A549 (cell line): ENCODE measurements at regions not wholly inside any gene's neighbourhood (a gene's known extent, or its start where the extent isn't known, plus 50 kb on each side); places are given as distances from the start of the nearest gene placed in this dataset.

ENCODE experiments used
- ATAC-seq, 2 experiments: fragments of 200-7000 bp in 1 of 2; fragments of >200 bp in 1 of 2; cut with Nextera tagmentation in 1 of 2; cut with Tn5 transposase in 1 of 2; 3 replicates each; pipeline versions ENCODE4 v1.8.0 to v1.9.1; 2018 to 2020; ENCODE audit warnings: mild to moderate bottlenecking in 1 of 2, moderate library complexity in 1 of 2
- CTCF ChIA-PET: fragments of 300-600 bp; sonication (Branson Sonifier 250); formaldehyde crosslinking; extraction: SDS; loops from one replicate; lab custom pipeline; 2021; ENCODE audit warnings: antibody characterized with exemption, inconsistent platforms; lab: Yijun Ruan, JAX
- POLR2A ChIA-PET: fragments of 350-600 bp; formaldehyde crosslinking; extraction: SDS; loops from one replicate; lab custom pipeline; 2021; ENCODE audit warnings: antibody characterized with exemption, inconsistent platforms; lab: Yijun Ruan, JAX
- DNase-seq, 2 experiments: peaks; one replicate each; pipeline versions ENCODE4 v3.0.0 to v3.0.0-alpha.2; 2011 to 2016; ENCODE audit warnings: low read depth in 1 of 2, low spot score in 1 of 2
- FAIRE-seq: peaks from 2 replicates; lab custom pipeline; 2011; peaks lifted over from hg19 to GRCh38; lab: Jason Lieb, UNC
- H3K27ac ChIP-seq, 2 experiments: fragments of >200 bp; sonication (Bioruptor Twin); formaldehyde crosslinking; 3 replicates each; pipeline ENCODE4 v1.5.1; 2016 to 2017
- H3K4me1 ChIP-seq: fragments of >200 bp; sonication (Bioruptor Twin); formaldehyde crosslinking; 3 replicates; pipeline ENCODE4 v1.6.1; 2016
- H3K4me2 ChIP-seq: fragments of >200 bp; sonication (Bioruptor Twin); formaldehyde crosslinking; 3 replicates; pipeline ENCODE4 v1.6.1; 2016
- H3K4me3 ChIP-seq: fragments of >200 bp; sonication (Bioruptor Twin); formaldehyde crosslinking; 3 replicates; pipeline ENCODE4 v1.5.1; 2016
- H3K9me3 ChIP-seq: fragments of >200 bp; sonication (Bioruptor Twin); formaldehyde crosslinking; 3 replicates; pipeline ENCODE4 v1.6.1; 2016
- CBX2 ChIP-seq: fragments of 200-600 bp; sonication (generic); IDR thresholded peaks from 2 replicates; pipeline ENCODE4 v1.6.1; 2016; ENCODE audit warnings: low read depth, mild to moderate bottlenecking, borderline replicate concordance
- CHD2 ChIP-seq: fragments of 150-350 bp; IDR thresholded peaks from 2 replicates; pipeline ENCODE4 v1.6.1; 2014; ENCODE audit warnings: low read length; ENCODE audit not compliant: partially characterized antibody
- CHD4 ChIP-seq: fragments of 200-600 bp; sonication (generic); IDR thresholded peaks from 2 replicates; pipeline ENCODE4 v1.6.1; 2016; ENCODE audit warnings: antibody characterized with exemption, mild to moderate bottlenecking, borderline replicate concordance
- EP300 ChIP-seq, 2 experiments: fragments of >200 bp; sonication (Bioruptor Twin); formaldehyde crosslinking; IDR thresholded peaks; 2 replicates in 1 of 2; 3 replicates in 1 of 2; pipeline ENCODE4 v1.6.1; 2016 to 2017
- ESRRA ChIP-seq: fragments of 150-350 bp; IDR thresholded peaks from 2 replicates; pipeline ENCODE4 v1.6.1; 2014; ENCODE audit warnings: mild to moderate bottlenecking, low read length, borderline replicate concordance
- FOSL2 ChIP-seq, 2 experiments: fragments of 450-650 bp in 1 of 2; fragments of >200 bp in 1 of 2; sonication (Bioruptor Twin) in 1 of 2; formaldehyde crosslinking; IDR thresholded peaks; 2 replicates each; pipeline versions ENCODE4 v1.5.0 to v1.6.1; 2016 to 2020; ENCODE audit warnings: mild to moderate bottlenecking in 1 of 2, moderate library complexity in 1 of 2
- GATA3 ChIP-seq: IDR thresholded peaks from 2 replicates; pipeline ENCODE4 v1.6.1; 2012; ENCODE audit warnings: borderline replicate concordance
- KDM1A ChIP-seq: fragments of 200-600 bp; sonication (generic); IDR thresholded peaks from 2 replicates; pipeline ENCODE4 v1.6.1; 2016; ENCODE audit warnings: low read depth, mild to moderate bottlenecking
- MAFK ChIP-seq: fragments of 450-650 bp; IDR thresholded peaks from 2 replicates; pipeline ENCODE4 v1.6.1; 2014; ENCODE audit not compliant: partially characterized antibody
- MYC ChIP-seq: IDR thresholded peaks from 2 replicates; pipeline ENCODE4 v1.6.1; 2012; ENCODE audit warnings: mild to moderate bottlenecking, inconsistent platforms, low read length, improper control_type of control experiment, borderline replicate concordance
- NPAS2 ChIP-seq: fragments of 250-450 bp; sonication (Bioruptor Pico); IDR thresholded peaks from 2 replicates; pipeline ENCODE4 v1.8.0; 2022; ENCODE audit warnings: mild to moderate bottlenecking, moderate library complexity, borderline replicate concordance
- RAD21 ChIP-seq, 2 experiments: fragments of >200 bp in 1 of 2; sonication (Bioruptor Twin) in 1 of 2; formaldehyde crosslinking in 1 of 2; IDR thresholded peaks in 1 of 2; conservative IDR thresholded peaks in 1 of 2; 2 replicates in 1 of 2; 3 replicates in 1 of 2; pipeline ENCODE4 v1.6.1; 2012 to 2018; ENCODE audit warnings: inconsistent platforms in 1 of 2
- RFX5 ChIP-seq: fragments of 450-650 bp; IDR thresholded peaks from 2 replicates; pipeline ENCODE4 v1.7.1; 2014; ENCODE audit warnings: antibody characterized with exemption, mild to moderate bottlenecking, moderate library complexity
- RNF2 ChIP-seq: fragments of 200-600 bp; sonication (generic); IDR thresholded peaks from 2 replicates; pipeline ENCODE4 v1.6.1; 2016; ENCODE audit warnings: low read depth, mild to moderate bottlenecking, antibody characterized with exemption, moderate library complexity, borderline replicate concordance
- SMC3 ChIP-seq: fragments of >200 bp; sonication (Bioruptor Twin); formaldehyde crosslinking; IDR thresholded peaks from 3 replicates; pipeline ENCODE4 v1.6.1; 2018; ENCODE audit warnings: inconsistent platforms
- SREBF2 ChIP-seq: fragments of 450-650 bp; IDR thresholded peaks from 2 replicates; pipeline ENCODE4 v1.6.1; 2014; ENCODE audit warnings: mild to moderate bottlenecking, moderate library complexity
- TP53 ChIP-seq: fragments of 250-450 bp; sonication (Bioruptor Pico); IDR thresholded peaks from 2 replicates; pipeline ENCODE4 v1.5.0; 2021; ENCODE audit warnings: mild to moderate bottlenecking, moderate library complexity
- ZC3H11A ChIP-seq: fragments of 450-650 bp; IDR thresholded peaks from 2 replicates; pipeline ENCODE4 v1.6.1; 2014; ENCODE audit warnings: antibody characterized with exemption, mild to moderate bottlenecking
- ZFP36 ChIP-seq: fragments of 450-650 bp; IDR thresholded peaks from 2 replicates; pipeline ENCODE4 v1.6.1; 2014; ENCODE audit warnings: borderline replicate concordance; ENCODE audit not compliant: partially characterized antibody
- ZNF302 ChIP-seq: fragments of 250-450 bp; sonication (Bioruptor Pico); IDR thresholded peaks from 2 replicates; pipeline ENCODE4 v1.9.0; 2021; ENCODE audit warnings: inconsistent platforms, mild to moderate bottlenecking, moderate library complexity
- ZSCAN20 ChIP-seq: fragments of 250-450 bp; sonication (Bioruptor Pico); IDR thresholded peaks from 2 replicates; pipeline ENCODE4 v1.8.0; 2022; ENCODE audit warnings: mild to moderate bottlenecking, moderate library complexity
- WGBS: methylation state at CpG from one replicate; pipeline ENCODE4 v1.1.6; 2017; ENCODE audit errors: missing lambda C conversion rate; 5-methylcytosine and 5-hydroxymethylcytosine counted together
- TF ChIP-seq, protein P1 (sequence below): fragments of >200 bp; sonication (Bioruptor Twin); formaldehyde crosslinking; IDR thresholded peaks from 2 replicates; pipeline ENCODE4 v1.6.1; 2016
- TF ChIP-seq, protein P2 (sequence below): fragments of >200 bp; sonication (Bioruptor Twin); formaldehyde crosslinking; IDR thresholded peaks from 3 replicates; pipeline ENCODE4 v1.6.1; 2016

DNA sequence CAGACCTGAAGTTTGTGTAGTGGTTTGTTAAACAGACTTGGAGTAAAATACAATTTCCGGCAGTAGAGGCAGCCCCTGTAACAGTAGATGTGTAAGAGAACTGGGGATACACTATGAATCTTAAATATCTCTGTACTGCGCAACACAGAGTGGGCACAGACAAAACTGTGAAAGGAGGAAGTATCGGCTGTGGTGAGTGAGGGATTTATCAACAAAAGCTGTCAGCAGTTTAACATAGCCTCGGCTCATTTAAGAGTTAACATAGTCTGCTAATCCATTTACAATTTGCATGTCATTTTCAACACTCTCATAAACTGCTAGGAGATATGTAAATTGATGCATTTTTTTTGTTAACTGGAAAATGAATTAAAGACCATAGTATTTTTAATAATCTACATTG, 225.2 kb downstream of the ZWINT start:
- POLR2A ChIA-PET = no interaction called here
- TF ChIP-seq KDM1A = no peak
- TF ChIP-seq GATA3 = no peak
- TF ChIP-seq SREBF2 = no peak
- no peak for TF ChIP-seq SMC3
- no peak for TF ChIP-seq RNF2
- TF ChIP-seq ZC3H11A = no peak
- no peak for TF ChIP-seq ZFP36
- no peak for TF ChIP-seq CHD2
- TF ChIP-seq EP300 (IDR thresholded peaks at IDR 0.05) = no peak
- TF ChIP-seq CHD4 = no peak
- TF ChIP-seq ESRRA = no peak
- no peak for TF ChIP-seq CBX2
- TF ChIP-seq, protein P1, sequence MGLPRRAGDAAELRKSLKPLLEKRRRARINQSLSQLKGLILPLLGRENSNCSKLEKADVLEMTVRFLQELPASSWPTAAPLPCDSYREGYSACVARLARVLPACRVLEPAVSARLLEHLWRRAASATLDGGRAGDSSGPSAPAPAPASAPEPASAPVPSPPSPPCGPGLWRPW = no peak
- TF ChIP-seq RFX5 = no peak
- TF ChIP-seq, all 56 proteins: peak for 0
- WGBS = 44% methylated on average over 4 of the region's 4 CpGs

DNA sequence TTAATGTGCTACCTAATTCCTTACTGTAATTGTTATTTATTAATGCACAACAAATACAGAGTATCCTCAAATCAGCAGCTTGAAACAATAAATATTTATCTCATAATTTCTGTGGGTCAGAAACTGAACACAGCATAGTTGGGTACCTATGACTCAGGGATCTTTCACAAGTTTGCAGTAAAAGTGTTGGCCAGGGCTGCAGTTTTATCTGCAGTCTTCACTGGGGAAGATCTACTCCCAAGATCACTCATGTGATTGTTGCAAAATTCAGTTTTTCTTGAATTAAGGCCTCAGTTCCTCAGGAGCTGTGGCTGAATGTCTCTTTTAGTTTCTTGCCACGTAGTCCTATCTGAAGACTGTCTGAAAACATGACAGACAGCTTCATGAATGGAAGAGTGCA, 237.8 kb downstream of the ZWINT start:
- TF ChIP-seq ZNF302 (no peak), TP53 (CRISPR knock-in tag) (no peak), FOSL2 (IDR thresholded peaks at IDR 0.05) (no peak), FOSL2 (CRISPR knock-in tag; IDR thresholded peaks at IDR 0.05) (no peak), MAFK (no peak), ZC3H11A (no peak), MYC (no peak)
- Histone ChIP-seq H3K9me3 (no peaks in the 10 kb centered on the region), H3K4me3 (no peak overlapping the region), H3K4me2 (no peak overlapping the region), H3K27ac (no peak overlapping the region), H3K4me1 (no peaks in the 10 kb centered on the region)
- FAIRE-seq (no peak), ATAC-seq (no peak), DNase-seq (no peak)
- 0% methylated on average over 1 of the region's 1 CpG for WGBS
- CTCF ChIA-PET = no interaction called here
- POLR2A ChIA-PET = no interaction called here

More for the DNA sequence above, 225.2 kb downstream of the ZWINT start:
- Histone ChIP-seq H3K9me3 (no peaks in the 10 kb centered on the region), H3K4me3 (no peak overlapping the region), H3K27ac (no peak overlapping the region), H3K4me2 (no peak overlapping the region), H3K4me1 (no peaks in the 10 kb centered on the region)
- DNase-seq (no peak), FAIRE-seq (no peak), ATAC-seq (no peak)
- CTCF ChIA-PET = no interaction called here

DNA sequence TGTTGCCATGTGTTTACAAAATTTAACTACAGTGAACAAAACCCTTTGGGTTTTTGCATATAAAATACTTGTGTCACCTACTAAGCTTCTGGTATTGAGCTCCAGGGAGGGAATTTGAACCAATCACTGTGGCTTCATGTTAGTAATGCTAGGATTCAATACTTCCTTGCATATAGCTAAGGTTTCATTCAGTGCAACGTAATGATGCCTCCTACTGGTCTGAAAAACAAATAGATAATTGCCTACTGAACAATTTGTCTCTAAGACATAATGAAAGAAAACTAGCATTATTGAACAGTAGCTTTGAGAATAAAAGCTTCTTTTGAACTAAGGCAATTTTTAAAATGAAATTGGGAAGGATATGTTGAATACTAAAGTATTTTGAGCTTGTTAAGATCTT, 244.4 kb downstream of the ZWINT start:
- ATAC-seq (no peak), DNase-seq (no peak), FAIRE-seq (no peak)
- no peak overlapping the region for H3K4me2 ChIP-seq
- H3K4me3 ChIP-seq = no peak overlapping the region
- CTCF ChIA-PET = no interaction called here
- TF ChIP-seq NPAS2 (CRISPR knock-in tag) (no peak), RAD21 (conservative IDR thresholded peaks at IDR 0.05 in 1 of 2, IDR thresholded peaks at IDR 0.05 in 1 of 2) (peak in 1 of 2 experiments; percentile 22; a peak in 1 of 5 replicates), ZSCAN20 (CRISPR knock-in tag) (no peak), CBX2 (no peak), TP53 (CRISPR knock-in tag) (no peak)
- TF ChIP-seq, protein P2, sequence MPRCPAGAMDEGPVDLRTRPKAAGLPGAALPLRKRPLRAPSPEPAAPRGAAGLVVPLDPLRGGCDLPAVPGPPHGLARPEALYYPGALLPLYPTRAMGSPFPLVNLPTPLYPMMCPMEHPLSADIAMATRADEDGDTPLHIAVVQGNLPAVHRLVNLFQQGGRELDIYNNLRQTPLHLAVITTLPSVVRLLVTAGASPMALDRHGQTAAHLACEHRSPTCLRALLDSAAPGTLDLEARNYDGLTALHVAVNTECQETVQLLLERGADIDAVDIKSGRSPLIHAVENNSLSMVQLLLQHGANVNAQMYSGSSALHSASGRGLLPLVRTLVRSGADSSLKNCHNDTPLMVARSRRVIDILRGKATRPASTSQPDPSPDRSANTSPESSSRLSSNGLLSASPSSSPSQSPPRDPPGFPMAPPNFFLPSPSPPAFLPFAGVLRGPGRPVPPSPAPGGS = no peak
- POLR2A ChIA-PET = no interaction called here
- H3K9me3 ChIP-seq = no peaks in the 10 kb centered on the region
- H3K4me1 ChIP-seq = no peaks in the 10 kb centered on the region
- WGBS = 0% methylated on average over 1 of the region's 1 CpG
- H3K27ac ChIP-seq = no peak overlapping the region
